ENCODE measurements at regions not wholly inside any gene's neighbourhood (a gene's known extent, or its start where the extent isn't known, plus 50 kb on each side); places are given as distances from the start of the nearest gene placed in this dataset.

DNA sequence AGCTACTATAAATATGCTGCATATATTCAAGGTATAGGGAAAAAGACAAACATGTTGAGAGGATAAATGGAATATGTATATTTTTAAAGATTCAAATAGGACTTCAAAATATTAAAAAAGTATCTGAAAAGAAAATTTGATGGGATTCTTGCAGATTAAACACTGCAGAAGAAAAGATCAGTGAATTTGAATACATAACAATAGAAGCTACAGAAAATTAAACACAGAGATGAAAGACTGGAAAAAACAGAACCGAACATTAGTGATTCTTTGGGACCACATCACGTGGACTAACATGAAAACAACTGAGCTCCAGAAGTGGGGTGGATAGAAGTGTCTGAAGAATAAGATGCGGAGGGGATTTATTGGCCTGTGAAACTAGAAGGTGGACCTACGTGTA, 217.2 kb downstream of the RFC3 start:
- Histone ChIP-seq H3K9me3 (no peaks in the 10 kb centered on the region), H3K27me3 (no peaks in the 10 kb centered on the region), H3K27ac (no peak overlapping the region), H3K4me3 (no peak overlapping the region), H3K4me1 (no peaks in the 10 kb centered on the region), H3K36me3 (no peaks in the 10 kb centered on the region)
- no peak for DNase-seq
- WGBS, 2 donors: 79 to 82% methylated on average over 4 of the region's 4 CpGs
- intact Hi-C loops (cut with DNase I): no loop called here
- TF ChIP-seq POLR2A (IDR thresholded peaks at IDR 0.05): no peak
- TF ChIP-seq, protein P1, sequence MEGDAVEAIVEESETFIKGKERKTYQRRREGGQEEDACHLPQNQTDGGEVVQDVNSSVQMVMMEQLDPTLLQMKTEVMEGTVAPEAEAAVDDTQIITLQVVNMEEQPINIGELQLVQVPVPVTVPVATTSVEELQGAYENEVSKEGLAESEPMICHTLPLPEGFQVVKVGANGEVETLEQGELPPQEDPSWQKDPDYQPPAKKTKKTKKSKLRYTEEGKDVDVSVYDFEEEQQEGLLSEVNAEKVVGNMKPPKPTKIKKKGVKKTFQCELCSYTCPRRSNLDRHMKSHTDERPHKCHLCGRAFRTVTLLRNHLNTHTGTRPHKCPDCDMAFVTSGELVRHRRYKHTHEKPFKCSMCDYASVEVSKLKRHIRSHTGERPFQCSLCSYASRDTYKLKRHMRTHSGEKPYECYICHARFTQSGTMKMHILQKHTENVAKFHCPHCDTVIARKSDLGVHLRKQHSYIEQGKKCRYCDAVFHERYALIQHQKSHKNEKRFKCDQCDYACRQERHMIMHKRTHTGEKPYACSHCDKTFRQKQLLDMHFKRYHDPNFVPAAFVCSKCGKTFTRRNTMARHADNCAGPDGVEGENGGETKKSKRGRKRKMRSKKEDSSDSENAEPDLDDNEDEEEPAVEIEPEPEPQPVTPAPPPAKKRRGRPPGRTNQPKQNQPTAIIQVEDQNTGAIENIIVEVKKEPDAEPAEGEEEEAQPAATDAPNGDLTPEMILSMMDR (IDR thresholded peaks at IDR 0.05): no peak

DNA sequence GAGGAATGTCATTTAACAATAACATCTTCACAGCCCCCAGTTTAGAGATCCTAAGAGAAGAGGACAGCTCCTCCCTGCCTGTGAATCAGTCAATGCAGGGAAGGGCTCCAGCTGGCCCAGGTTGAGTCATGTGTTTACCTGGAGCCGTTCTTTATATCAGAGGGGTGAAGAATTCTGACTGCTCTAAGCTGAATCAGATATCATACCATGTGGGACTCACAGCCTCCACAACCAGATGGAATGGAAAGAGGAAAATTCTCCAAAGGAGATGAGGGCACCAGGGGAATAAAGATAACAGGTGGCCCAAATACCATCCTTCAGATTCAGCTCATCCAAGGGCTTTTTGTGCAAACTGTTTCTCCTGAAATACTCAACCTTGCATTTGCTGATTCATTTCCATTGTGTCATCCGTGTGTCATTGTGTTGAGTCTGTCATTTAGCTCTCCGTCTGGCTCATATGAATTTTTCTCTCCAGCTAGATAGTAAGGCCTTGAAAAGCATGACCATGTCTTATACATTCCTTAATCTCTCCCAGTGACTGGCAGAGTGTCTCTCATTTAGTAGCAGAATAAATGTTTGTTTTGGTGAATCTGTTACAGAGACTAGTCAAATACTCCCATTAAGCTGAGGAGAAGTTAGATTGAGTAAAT, 217.9 kb downstream of the RFC3 start:
- intact Hi-C loops (cut with DNase I): no loop called here

DNA sequence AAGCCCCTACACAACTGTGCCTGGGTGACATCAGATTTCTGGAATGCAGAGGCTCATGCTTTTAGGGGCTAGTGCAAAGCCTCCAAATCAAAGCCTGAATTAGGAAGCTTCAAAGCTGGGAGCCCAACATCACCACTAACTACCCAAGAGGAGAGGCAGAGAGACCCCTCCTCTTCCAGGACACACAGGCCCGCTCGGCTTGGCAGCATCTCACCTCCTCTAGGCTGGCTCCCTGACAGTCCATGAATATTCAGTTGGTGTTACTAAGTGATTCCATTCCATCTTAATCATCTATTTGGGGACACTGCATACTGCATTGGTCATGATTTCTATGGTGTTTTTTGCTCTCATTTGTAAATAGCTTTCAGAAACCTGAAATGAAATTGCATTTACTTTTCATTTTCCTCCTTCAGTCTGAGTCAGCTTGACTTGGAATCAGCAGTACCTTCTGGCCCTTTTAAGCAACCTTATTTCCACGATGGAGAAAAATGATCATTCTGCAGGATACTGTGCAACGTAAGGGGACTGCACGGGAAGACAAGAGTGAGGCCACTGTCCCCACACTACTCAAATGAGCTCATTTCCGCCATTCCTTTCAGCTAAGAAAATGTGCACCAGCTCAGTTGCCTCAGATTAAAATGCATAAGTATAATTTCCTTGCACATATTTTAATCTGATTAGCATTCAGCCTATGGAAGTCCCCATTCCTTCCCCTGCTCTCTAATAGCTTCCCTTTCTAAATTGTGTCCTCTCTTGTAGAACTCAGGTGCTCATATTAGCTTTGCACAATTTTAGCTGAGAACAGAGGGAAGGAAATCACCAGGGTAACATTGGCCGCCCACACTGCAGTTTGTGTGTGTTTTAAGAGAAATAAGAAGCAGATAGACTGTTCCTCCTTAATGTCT, 219.9 kb downstream of the RFC3 start:
- Histone ChIP-seq H3K36me3 (no peaks in the 10 kb centered on the region), H3K27ac (no peak overlapping the region), H3K9me3 (no peaks in the 10 kb centered on the region), H3K4me1 (no peaks in the 10 kb centered on the region), H3K27me3 (no peaks in the 10 kb centered on the region), H3K4me3 (no peak overlapping the region)
- no peak for DNase-seq
- intact Hi-C loops (cut with DNase I): no loop called here
- 82 to 87% methylated on average over 6 to 7 of the region's 7 CpGs for WGBS, 2 donors
- TF ChIP-seq POLR2A (IDR thresholded peaks at IDR 0.05): no peak
- TF ChIP-seq, protein P1 (IDR thresholded peaks at IDR 0.05): no peak

More for the DNA sequence above, 217.9 kb downstream of the RFC3 start:
- DNase-seq: no peak
- no peaks in the 10 kb centered on the region for H3K36me3 ChIP-seq
- H3K4me3 ChIP-seq: no peak overlapping the region
- WGBS, 2 donors: 26 to 52% methylated on average over 3 of the region's 3 CpGs
- no peaks in the 10 kb centered on the region for H3K27me3 ChIP-seq
- no peaks in the 10 kb centered on the region for H3K4me1 ChIP-seq
- no peak overlapping the region for H3K27ac ChIP-seq
- TF ChIP-seq, protein P1 (IDR thresholded peaks at IDR 0.05): no peak
- no peak for TF ChIP-seq POLR2A (IDR thresholded peaks at IDR 0.05)
- H3K9me3 ChIP-seq: no peaks in the 10 kb centered on the region

DNA sequence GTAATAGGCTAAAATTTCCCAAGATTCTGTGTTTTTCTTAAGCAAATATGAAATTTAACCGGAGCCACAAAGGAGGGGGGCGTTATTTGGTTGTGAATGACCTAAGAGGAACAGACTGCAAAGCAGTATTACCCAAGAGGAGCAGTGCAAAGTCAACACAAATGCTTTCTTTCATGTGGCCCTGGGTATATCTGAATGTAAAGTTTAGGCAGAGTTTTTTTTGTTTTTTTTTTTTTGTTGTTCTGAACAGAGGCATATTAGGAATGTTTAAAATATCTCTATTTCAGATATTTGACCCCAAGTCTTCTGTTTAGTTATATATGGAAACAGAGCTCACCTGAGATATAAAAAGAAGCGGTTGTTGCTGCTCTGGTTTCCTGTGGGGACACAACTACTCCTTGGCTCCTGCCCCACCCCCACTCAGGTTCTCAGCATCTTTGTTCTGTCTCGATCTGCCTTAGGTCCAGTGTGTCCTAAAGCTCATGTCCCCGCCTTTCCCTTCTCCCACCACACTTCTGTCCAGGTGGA, 220.7 kb downstream of the RFC3 start:
- WGBS, 2 donors: 64 to 75% methylated on average over 5 of the region's 5 CpGs
- H3K4me1 ChIP-seq: no peaks in the 10 kb centered on the region
- H3K36me3 ChIP-seq: no peaks in the 10 kb centered on the region
- no peaks in the 10 kb centered on the region for H3K27me3 ChIP-seq
- DNase-seq: no peak
- no peak overlapping the region for H3K4me3 ChIP-seq
- no peak overlapping the region for H3K27ac ChIP-seq
- no peaks in the 10 kb centered on the region for H3K9me3 ChIP-seq
- intact Hi-C loops (cut with DNase I): no loop called here
- TF ChIP-seq, protein P1 (IDR thresholded peaks at IDR 0.05): no peak
- no peak for TF ChIP-seq POLR2A (IDR thresholded peaks at IDR 0.05)

DNA sequence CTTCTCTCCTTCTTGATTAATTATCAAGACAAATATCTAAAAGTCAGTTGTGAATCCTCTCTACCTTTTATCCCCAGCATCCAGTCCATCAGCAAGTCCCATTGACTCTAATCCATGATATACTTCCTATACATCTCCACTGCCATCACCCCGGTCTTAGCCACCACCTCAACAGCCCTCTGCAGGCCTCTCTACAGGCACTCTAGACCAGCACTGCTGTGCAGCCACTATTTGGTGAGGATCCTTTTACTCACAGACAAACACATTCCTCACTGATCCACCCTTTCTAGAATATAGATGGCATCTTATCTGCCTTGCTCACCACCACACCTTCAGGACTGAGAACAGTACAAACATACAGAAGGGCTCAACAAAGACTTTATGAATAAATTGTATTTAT, 221.7 kb downstream of the RFC3 start:
- WGBS, 2 donors: 84 to 100% methylated on average over 1 of the region's 1 CpG
- Histone ChIP-seq H3K27me3 (no peaks in the 10 kb centered on the region), H3K9me3 (no peaks in the 10 kb centered on the region), H3K27ac (no peak overlapping the region), H3K4me1 (no peaks in the 10 kb centered on the region), H3K36me3 (no peaks in the 10 kb centered on the region), H3K4me3 (no peak overlapping the region)
- TF ChIP-seq, protein P1 (IDR thresholded peaks at IDR 0.05): no peak
- no peak for TF ChIP-seq POLR2A (IDR thresholded peaks at IDR 0.05)
- intact Hi-C loops (cut with DNase I): no loop called here
- DNase-seq: no peak

Measured in esophagus squamous epithelium (tissue), 5 donors.